ENCODE measurements at regions not wholly inside any gene's neighbourhood (a gene's known extent, or its start where the extent isn't known, plus 50 kb on each side); places are given as distances from the start of the nearest gene placed in this dataset.

DNA sequence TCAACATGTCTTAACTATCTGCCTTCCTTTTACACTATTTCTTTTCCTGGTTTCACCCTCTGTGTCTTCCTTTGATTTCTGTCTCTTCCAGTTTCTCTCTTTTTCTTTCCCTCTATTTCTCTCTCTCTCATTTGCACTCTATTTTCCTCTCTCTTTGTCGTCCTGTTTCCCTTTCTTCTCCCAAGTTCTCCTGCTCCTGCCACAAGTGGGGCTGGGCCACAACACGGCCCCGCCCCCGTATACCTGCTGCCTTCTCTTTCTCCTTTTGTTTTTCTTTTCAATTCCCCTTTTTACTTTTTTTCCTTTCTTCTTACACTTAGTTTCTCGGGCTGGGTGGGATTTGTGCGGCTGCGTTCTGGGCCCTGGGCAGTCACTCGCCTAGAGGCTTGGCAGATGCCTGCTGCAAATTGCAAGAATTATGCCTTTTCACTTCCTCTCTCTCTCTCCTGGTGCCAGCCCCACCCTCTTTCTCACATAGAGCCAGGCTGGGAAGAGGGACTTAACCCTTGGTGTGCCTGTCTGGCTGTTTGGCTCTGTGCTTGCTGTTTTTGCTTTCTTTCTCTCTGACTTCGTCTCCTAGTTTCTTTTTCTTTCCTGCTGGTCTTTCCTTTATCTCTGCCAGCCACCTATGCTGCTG, 2139.4 kb downstream of the TP53TG3F start:
- TF ChIP-seq, protein P1, sequence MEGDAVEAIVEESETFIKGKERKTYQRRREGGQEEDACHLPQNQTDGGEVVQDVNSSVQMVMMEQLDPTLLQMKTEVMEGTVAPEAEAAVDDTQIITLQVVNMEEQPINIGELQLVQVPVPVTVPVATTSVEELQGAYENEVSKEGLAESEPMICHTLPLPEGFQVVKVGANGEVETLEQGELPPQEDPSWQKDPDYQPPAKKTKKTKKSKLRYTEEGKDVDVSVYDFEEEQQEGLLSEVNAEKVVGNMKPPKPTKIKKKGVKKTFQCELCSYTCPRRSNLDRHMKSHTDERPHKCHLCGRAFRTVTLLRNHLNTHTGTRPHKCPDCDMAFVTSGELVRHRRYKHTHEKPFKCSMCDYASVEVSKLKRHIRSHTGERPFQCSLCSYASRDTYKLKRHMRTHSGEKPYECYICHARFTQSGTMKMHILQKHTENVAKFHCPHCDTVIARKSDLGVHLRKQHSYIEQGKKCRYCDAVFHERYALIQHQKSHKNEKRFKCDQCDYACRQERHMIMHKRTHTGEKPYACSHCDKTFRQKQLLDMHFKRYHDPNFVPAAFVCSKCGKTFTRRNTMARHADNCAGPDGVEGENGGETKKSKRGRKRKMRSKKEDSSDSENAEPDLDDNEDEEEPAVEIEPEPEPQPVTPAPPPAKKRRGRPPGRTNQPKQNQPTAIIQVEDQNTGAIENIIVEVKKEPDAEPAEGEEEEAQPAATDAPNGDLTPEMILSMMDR (IDR thresholded peaks at IDR 0.05): no peak
- TF ChIP-seq ELF4 (CRISPR knock-in tag; IDR thresholded peaks at IDR 0.05; ENCODE audit: low read depth): no peak
- TF ChIP-seq, protein P2, sequence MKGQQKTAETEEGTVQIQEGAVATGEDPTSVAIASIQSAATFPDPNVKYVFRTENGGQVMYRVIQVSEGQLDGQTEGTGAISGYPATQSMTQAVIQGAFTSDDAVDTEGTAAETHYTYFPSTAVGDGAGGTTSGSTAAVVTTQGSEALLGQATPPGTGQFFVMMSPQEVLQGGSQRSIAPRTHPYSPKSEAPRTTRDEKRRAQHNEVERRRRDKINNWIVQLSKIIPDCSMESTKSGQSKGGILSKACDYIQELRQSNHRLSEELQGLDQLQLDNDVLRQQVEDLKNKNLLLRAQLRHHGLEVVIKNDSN (CRISPR knock-in tag; IDR thresholded peaks at IDR 0.05): no peak

Measured in WTC11 (cell line).